ENCODE measurements at regions not wholly inside any gene's neighbourhood (a gene's known extent, or its start where the extent isn't known, plus 50 kb on each side); places are given as distances from the start of the nearest gene placed in this dataset.

DNA sequence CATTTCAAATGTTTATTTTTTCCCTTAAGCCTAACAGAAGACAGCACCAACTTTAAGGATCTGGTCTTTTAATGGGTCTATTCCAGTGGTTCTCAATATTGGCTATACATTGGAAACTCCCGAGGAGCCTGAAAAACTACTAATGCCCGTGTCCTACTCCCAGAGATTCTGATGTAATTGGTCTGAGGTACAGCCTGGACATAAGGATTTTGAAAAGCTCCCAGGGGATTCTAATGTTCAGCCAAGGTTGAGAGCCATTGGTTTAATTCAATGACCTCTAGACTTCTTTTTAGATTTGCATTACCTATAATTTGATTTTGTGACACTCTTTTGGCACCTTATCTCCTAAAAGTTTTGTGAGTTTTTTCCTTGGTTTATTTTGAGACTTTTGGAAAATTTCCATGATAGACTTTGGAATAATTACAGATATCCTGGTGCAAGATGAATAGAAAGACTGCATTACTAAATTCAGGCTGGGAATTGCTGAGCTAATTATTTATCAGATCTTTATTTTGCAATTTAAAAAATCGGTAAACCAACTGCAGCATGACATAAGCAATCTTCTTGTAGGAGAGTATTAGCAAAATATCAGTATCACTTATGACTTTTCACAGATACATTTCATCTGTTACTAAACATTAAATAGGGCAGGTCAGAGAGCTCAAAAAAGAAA lies 91.5 kb upstream of the ELL2 start:
- H3K36me3 ChIP-seq (ENCODE audit: insufficient read depth, low read length): no peaks in the 10 kb centered on the region
- H3K4me1 ChIP-seq (ENCODE audit: insufficient read depth, low read length): no peaks in the 10 kb centered on the region
- H2AFZ ChIP-seq (ENCODE audit: low read depth, low read length): no peak overlapping the region
- no peaks in the 10 kb centered on the region for H3K27me3 ChIP-seq (ENCODE audit: insufficient read depth, low read length)
- no peak overlapping the region for H3K4me3 ChIP-seq (ENCODE audit: low read length)
- no peaks in the 10 kb centered on the region for H3K9me3 ChIP-seq (ENCODE audit: low read length)

DNA sequence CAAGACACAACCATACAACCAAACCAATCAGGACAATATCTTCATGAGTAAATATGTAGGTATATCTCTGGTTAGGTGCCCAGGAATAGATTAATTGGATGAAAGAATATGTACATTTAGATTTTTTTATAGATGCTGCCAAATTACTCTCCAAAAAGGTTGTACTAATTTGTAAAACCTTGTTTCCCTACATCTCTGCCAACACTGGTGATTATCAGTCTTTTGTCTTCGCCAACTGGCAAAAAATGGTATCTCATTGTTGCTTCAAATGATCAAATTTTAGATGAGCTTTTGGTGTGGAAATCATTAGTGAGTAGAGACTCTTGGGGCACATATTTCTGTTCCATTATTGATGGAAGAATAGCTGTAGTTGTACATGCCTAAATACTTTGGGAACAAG lies 90.7 kb upstream of the ELL2 start:
- H3K36me3 ChIP-seq (ENCODE audit: insufficient read depth, low read length): no peaks in the 10 kb centered on the region
- no peak overlapping the region for H2AFZ ChIP-seq (ENCODE audit: low read depth, low read length)
- no peaks in the 10 kb centered on the region for H3K9me3 ChIP-seq (ENCODE audit: low read length)
- no peaks in the 10 kb centered on the region for H3K27me3 ChIP-seq (ENCODE audit: insufficient read depth, low read length)
- H3K4me1 ChIP-seq (ENCODE audit: insufficient read depth, low read length): no peaks in the 10 kb centered on the region
- H3K4me3 ChIP-seq (ENCODE audit: low read length): no peak overlapping the region

DNA sequence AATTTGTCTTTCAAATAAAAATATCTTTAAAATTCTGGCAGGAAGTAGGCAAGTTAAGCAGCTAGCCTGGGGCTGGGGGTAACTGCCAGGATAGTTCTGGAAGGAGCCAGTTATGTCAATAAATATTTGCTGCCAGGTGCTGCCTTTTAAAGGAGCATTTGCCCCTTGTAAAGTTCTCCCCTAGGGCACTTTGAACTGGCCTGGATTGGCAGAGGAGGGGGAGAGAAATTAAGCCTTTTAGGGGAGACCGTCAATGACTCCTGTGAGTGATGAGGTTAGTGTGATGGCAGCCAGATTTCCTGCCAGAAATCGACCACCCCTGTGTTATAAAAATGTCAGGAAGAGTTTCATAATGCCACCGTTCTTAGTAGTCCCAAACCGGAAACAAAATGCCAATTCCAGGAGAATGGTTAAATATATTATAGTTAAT lies 89.8 kb upstream of the ELL2 start:
- no peaks in the 10 kb centered on the region for H3K4me1 ChIP-seq (ENCODE audit: insufficient read depth, low read length)
- no peaks in the 10 kb centered on the region for H3K27me3 ChIP-seq (ENCODE audit: insufficient read depth, low read length)
- H3K36me3 ChIP-seq (ENCODE audit: insufficient read depth, low read length): no peaks in the 10 kb centered on the region
- no peak overlapping the region for H3K4me3 ChIP-seq (ENCODE audit: low read length)
- no peak overlapping the region for H2AFZ ChIP-seq (ENCODE audit: low read depth, low read length)
- no peaks in the 10 kb centered on the region for H3K9me3 ChIP-seq (ENCODE audit: low read length)

DNA sequence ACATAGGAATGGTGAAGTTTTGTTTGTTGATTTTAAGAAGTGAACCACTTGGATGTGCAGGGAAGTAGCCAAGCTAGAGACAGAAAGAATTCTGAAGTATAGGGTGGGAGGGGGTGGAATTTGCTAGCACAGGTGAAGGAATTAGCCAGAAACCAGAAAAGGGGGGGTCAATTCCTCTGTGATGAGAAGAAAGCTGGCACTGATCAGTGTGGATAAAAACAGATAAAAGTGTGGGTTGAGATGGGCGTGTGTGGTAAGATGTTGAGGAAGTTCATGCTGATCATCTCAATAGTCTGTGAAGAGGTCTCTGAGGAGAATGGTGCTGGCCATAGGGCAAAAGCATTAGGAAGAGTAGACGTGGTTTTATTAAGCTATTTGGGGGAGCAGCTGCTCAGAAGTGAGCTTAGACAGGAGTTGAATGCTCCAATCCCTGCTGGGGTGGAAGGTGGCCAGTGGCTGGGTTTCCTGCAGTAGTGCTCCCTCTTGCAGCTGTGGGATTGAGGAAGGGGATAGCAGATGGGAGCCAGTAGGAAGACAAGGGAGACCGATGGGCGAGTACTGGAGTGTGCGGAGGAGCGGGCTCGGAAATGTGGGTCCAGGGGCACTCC lies 88.7 kb upstream of the ELL2 start:
- H2AFZ ChIP-seq (ENCODE audit: low read depth, low read length): no peak overlapping the region
- no peaks in the 10 kb centered on the region for H3K36me3 ChIP-seq (ENCODE audit: insufficient read depth, low read length)
- no peak overlapping the region for H3K4me3 ChIP-seq (ENCODE audit: low read length)
- H3K9me3 ChIP-seq (ENCODE audit: low read length): no peaks in the 10 kb centered on the region
- H3K27me3 ChIP-seq (ENCODE audit: insufficient read depth, low read length): no peaks in the 10 kb centered on the region
- H3K4me1 ChIP-seq (ENCODE audit: insufficient read depth, low read length): no peaks in the 10 kb centered on the region

DNA sequence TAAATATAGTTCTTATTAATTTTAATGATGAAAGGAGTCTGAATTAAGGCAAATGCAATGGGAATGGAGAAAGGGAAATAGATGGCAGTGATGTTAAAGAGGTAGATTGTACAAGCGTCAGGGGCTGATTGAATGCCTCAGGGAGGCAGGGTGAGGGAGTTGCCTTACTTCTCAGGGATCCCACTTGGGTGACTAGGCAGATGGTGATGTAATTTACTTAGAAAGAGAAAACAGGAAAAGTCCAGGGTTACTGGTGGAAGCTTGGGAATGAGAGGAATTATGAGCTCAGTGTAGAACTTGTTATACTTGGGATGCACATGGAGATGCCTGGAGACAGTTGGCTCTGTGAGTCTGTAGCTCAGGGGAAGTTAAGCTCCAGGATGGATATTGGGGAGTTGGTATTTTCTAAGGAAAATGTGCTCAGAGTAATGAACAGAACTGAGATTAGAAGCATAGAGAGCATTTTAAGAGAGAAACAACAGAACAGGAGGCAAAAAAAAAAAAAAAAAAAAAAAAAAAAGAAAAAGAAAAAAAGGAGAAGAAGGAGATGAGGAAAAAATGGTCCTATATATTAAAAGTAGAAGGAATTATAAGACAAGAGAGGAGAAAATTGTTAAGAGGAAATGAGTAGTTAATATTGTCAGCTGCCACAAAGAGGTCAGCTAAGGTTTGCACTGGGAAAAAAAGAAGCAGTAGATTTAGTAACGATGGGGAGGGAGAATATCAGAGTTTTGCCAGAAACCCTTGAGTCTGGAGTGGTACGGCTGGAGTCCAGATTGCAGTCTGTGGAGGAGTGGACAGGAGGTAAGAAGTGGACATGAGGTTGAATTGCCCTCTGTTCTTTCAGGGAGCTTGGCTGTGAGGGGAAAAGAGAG lies 88.0 kb upstream of the ELL2 start:
- H2AFZ ChIP-seq (ENCODE audit: low read depth, low read length): no peak overlapping the region

DNA sequence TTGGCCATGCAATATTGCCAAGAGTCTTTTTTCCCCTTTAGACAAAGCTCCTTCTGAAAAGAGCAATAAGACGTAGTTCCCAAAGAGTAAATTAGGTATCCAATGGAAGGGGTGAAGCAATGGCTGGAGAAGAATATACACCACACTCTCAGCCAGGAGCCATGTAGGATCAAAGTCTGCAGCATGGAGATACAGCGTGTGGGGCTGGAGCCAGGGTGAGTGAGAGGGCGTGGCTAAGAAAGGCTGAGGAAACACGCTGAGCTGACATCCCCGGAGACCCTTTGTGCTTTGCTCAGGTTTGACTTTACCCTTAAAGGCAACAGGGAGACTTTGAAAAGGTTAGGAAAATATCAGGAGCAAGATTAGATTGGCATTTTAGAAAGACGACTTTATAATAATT lies 87.1 kb upstream of the ELL2 start:
- Histone ChIP-seq H3K4me3 (ENCODE audit: low read length) (no peak overlapping the region), H3K9me3 (ENCODE audit: low read length) (no peaks in the 10 kb centered on the region), H3K36me3 (ENCODE audit: insufficient read depth, low read length) (no peaks in the 10 kb centered on the region), H3K4me1 (ENCODE audit: insufficient read depth, low read length) (no peaks in the 10 kb centered on the region), H3K27me3 (ENCODE audit: insufficient read depth, low read length) (no peaks in the 10 kb centered on the region), H2AFZ (ENCODE audit: low read depth, low read length) (no peak overlapping the region)

More for the DNA sequence above, 88.0 kb upstream of the ELL2 start:
- H3K4me3 ChIP-seq (ENCODE audit: low read length): no peak overlapping the region
- H3K36me3 ChIP-seq (ENCODE audit: insufficient read depth, low read length): no peaks in the 10 kb centered on the region
- H3K9me3 ChIP-seq (ENCODE audit: low read length): no peaks in the 10 kb centered on the region
- no peaks in the 10 kb centered on the region for H3K27me3 ChIP-seq (ENCODE audit: insufficient read depth, low read length)
- H3K4me1 ChIP-seq (ENCODE audit: insufficient read depth, low read length): no peaks in the 10 kb centered on the region

DNA sequence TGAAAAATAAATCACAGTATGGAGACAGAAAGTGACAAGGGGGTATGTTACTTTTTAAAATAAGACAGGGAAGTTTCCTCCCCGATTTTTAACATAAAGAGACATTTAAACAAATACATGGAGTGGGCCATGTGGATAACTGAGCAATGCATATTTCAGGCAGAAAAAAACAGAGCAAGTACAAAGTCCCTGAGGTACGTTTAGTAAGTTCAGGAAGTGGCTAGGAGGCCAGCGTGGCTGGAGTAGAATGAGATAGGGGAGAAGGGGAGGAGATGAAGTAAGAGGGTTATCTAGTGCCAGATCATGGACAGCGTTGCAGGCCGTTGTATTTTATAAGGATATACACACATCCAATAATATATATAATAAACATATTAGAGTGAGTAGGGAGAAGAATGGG lies 84.2 kb upstream of the ELL2 start:
- H3K4me3 ChIP-seq (ENCODE audit: low read length): no peak overlapping the region
- H3K36me3 ChIP-seq (ENCODE audit: insufficient read depth, low read length): no peaks in the 10 kb centered on the region
- no peaks in the 10 kb centered on the region for H3K9me3 ChIP-seq (ENCODE audit: low read length)
- H3K27me3 ChIP-seq (ENCODE audit: insufficient read depth, low read length): no peaks in the 10 kb centered on the region
- H2AFZ ChIP-seq (ENCODE audit: low read depth, low read length): no peak overlapping the region
- no peaks in the 10 kb centered on the region for H3K4me1 ChIP-seq (ENCODE audit: insufficient read depth, low read length)

DNA sequence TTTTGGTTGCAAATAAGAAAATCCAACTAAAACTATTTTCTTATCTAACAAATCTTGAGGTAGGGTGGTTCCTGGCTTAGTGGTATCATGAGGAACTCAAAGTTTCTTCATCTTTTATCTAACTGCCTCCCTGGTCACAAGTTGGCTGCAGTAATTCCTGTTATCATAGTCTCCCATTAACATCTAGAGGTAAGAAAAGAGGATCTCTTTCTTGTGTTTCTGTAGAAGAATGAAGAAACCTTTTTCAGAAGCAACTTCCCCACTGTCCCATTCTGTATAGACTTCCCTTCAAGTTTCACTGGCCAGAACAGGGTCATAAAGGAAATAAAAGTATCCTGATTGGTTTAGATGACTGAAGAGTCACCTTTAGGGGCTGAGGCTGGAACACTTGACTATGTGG lies 81.8 kb upstream of the ELL2 start:
- Histone ChIP-seq H2AFZ (ENCODE audit: low read depth, low read length) (no peak overlapping the region), H3K36me3 (ENCODE audit: insufficient read depth, low read length) (no peaks in the 10 kb centered on the region), H3K9me3 (ENCODE audit: low read length) (no peaks in the 10 kb centered on the region), H3K4me3 (ENCODE audit: low read length) (no peak overlapping the region), H3K27me3 (ENCODE audit: insufficient read depth, low read length) (no peaks in the 10 kb centered on the region), H3K4me1 (ENCODE audit: insufficient read depth, low read length) (no peaks in the 10 kb centered on the region)

DNA sequence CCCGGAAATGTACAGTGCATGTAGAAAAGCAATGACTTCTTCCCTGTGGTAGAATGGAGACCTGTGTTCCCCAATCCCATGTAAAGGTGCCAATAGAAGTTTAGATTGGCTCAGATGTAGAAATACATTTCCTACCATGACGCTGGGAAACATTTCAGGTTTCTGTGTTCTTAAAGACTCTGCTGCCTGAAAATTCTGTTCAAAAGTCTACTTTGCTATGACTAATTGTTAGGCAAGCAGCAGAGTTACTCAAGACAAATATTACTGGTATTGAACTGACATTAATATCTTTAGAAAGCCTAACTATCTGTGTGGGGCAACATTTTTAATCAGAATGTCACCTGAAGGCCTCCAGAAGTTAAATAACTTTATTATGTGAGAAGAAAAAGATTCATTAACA lies 75.5 kb upstream of the ELL2 start:
- H2AFZ ChIP-seq (ENCODE audit: low read depth, low read length): no peak overlapping the region
- H3K9me3 ChIP-seq (ENCODE audit: low read length): no peaks in the 10 kb centered on the region
- H3K36me3 ChIP-seq (ENCODE audit: insufficient read depth, low read length): no peaks in the 10 kb centered on the region
- H3K27me3 ChIP-seq (ENCODE audit: insufficient read depth, low read length): no peaks in the 10 kb centered on the region
- H3K4me1 ChIP-seq (ENCODE audit: insufficient read depth, low read length): no peaks in the 10 kb centered on the region
- H3K4me3 ChIP-seq (ENCODE audit: low read length): no peak overlapping the region

DNA sequence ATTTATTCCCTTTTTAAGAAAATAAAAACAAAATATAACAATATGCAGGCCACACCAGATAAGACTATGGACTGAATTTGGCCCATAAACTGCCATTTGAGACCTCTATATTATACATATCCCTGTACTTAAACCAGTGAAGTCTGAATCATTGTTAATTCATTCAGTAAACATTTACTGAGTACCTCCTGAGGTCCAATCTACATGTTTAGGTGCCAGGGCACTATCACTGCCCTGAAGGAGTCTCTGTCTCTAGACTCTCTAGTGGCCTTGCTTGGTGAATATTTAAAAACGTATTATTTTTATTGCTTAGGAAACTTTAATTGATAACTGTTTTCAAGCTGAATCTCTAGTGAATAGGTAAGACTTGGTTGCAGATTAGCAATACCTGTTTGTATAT lies 74.7 kb upstream of the ELL2 start:
- Histone ChIP-seq H3K27me3 (ENCODE audit: insufficient read depth, low read length) (no peaks in the 10 kb centered on the region), H3K4me3 (ENCODE audit: low read length) (no peak overlapping the region), H3K9me3 (ENCODE audit: low read length) (no peaks in the 10 kb centered on the region), H3K4me1 (ENCODE audit: insufficient read depth, low read length) (no peaks in the 10 kb centered on the region), H3K36me3 (ENCODE audit: insufficient read depth, low read length) (no peaks in the 10 kb centered on the region), H2AFZ (ENCODE audit: low read depth, low read length) (no peak overlapping the region)

DNA sequence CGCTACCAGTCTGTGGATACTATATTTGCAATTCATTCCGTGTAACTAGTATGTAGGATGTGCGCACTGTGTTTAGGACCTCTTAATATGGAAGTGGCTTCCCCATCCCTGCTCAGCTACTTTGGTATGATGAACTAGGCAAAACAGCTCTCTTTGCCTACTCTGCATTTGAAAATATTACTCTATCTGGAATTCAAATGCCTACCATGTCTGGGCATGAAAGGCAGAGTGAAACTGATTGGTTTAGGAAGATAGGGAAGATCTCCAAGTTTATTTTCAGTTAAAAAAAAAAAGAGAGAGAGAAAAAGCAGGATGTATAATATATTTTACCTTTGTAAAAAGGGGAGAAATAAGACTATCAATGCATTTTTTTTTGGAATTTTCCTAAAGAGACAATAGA lies 74.1 kb upstream of the ELL2 start:
- H3K4me3 ChIP-seq (ENCODE audit: low read length): no peak overlapping the region
- H3K27me3 ChIP-seq (ENCODE audit: insufficient read depth, low read length): no peaks in the 10 kb centered on the region
- no peaks in the 10 kb centered on the region for H3K4me1 ChIP-seq (ENCODE audit: insufficient read depth, low read length)
- H3K9me3 ChIP-seq (ENCODE audit: low read length): no peaks in the 10 kb centered on the region
- no peak overlapping the region for H2AFZ ChIP-seq (ENCODE audit: low read depth, low read length)
- H3K36me3 ChIP-seq (ENCODE audit: insufficient read depth, low read length): no peaks in the 10 kb centered on the region

DNA sequence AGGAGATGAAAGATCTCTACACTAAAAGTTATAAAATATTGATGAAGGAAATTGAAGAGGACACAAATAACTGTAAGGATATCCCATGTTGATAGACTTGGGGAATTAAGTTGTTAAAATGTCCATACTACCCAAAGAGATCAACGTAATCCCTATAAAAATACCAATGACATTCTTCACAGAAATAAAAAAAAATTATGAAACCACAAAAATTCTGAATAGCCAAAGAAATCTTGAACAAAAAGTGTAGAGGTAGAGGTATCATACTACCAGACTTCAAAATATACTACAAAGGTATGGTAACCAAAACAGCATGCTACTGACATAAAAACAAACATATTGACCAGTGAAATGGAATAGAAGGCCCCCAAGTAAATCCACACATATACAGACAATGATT lies 71.5 kb upstream of the ELL2 start:
- Histone ChIP-seq H3K4me1 (ENCODE audit: insufficient read depth, low read length) (no peaks in the 10 kb centered on the region), H2AFZ (ENCODE audit: low read depth, low read length) (no peak overlapping the region), H3K4me3 (ENCODE audit: low read length) (no peak overlapping the region), H3K36me3 (ENCODE audit: insufficient read depth, low read length) (no peaks in the 10 kb centered on the region), H3K27me3 (ENCODE audit: insufficient read depth, low read length) (no peaks in the 10 kb centered on the region), H3K9me3 (ENCODE audit: low read length) (no peaks in the 10 kb centered on the region)

DNA sequence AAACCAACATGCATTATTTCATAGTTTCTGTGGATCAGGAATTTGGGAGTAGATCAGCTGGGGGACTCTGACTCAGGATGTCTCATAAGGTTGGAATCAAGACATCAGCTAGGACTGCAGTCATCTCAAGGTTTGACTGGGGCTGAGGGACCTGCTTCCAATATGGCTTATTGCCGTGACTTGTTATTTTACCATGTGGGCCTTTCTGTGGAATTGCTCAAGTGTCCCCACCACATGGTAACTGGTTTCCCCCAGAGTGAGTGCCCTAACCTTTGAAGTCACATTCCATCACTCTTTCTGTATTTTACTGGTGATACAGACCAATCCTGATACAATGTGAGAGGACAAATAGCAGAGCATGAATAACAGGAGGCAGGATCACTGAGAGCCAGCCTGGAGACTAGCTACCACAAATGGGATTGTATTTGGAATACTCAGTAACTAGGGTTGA lies 70.2 kb upstream of the ELL2 start:
- H3K9me3 ChIP-seq (ENCODE audit: low read length): no peaks in the 10 kb centered on the region
- H3K27me3 ChIP-seq (ENCODE audit: insufficient read depth, low read length): no peaks in the 10 kb centered on the region
- H3K4me3 ChIP-seq (ENCODE audit: low read length): no peak overlapping the region
- no peak overlapping the region for H2AFZ ChIP-seq (ENCODE audit: low read depth, low read length)
- no peaks in the 10 kb centered on the region for H3K36me3 ChIP-seq (ENCODE audit: insufficient read depth, low read length)
- no peaks in the 10 kb centered on the region for H3K4me1 ChIP-seq (ENCODE audit: insufficient read depth, low read length)

Measured in neuron (in vitro differentiated cells).